ENCODE measurements at regions not wholly inside any gene's neighbourhood (a gene's known extent, or its start where the extent isn't known, plus 50 kb on each side); places are given as distances from the start of the nearest gene placed in this dataset.

DNA sequence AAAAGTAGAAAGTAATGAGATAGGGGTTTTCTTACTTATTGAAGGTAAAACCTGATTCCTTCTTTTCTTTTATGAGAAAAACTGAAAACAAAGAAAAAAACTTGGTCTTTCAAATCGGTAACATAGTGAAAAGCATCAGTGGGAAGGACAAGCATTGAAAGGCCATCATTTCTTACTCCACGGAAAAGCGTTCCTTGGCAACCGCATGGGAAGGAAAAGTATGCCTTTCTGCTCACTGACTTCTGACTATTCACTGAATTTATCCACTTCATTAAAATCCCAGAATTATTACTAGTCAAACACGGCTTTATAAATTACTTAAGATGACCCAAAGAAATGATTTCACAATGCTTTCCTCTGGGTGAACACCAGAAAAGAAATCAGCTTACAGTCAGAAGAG, 646.7 kb downstream of the TLL1 start:
- H3K9me3 Mint-ChIP-seq = peaks cover 29% of the 10 kb centered on the region

DNA sequence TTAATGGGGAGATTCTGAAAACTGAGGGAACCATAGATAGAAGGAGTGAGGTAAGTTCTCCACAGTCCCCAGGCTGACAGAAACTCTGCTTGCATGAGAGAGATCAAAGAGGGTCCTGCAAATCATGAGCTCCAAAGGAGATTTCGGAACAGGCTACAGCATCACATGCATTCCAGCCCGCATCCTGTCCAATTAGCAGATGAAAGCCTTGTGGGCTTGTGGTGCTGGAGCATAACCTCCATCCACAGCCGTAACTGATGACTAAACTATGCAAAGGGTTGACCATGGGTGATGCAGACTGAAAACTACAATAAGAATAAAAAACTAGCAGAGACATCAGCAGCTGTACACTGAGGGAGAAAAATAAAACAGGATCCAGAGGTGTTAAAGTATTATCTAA, 654.5 kb downstream of the TLL1 start:
- Histone ChIP-seq H3K9ac (ENCODE audit: extremely low read depth, low read length, poor library complexity, severe bottlenecking) (no peak overlapping the region), H3K36me3 (ENCODE audit: control insufficient read depth, insufficient read depth, low read length) (no peaks in the 10 kb centered on the region), H3K9me3 (ENCODE audit: control insufficient read depth, low read length) (no peaks in the 10 kb centered on the region), H3K4me3 (ENCODE audit: low read length) (no peak overlapping the region), H3K4me1 (ENCODE audit: control insufficient read depth, insufficient read depth, low read length) (peaks cover 6% of the 10 kb centered on the region), H3K27ac (ENCODE audit: low read depth, low read length) (no peak overlapping the region), H3K27me3 (ENCODE audit: control insufficient read depth, insufficient read depth, low read length, poor library complexity, severe bottlenecking) (no peaks in the 10 kb centered on the region)
- Mint-ChIP-seq H3K27ac (no peak overlapping the region), H3K4me1 (peaks cover 20% of the 10 kb centered on the region), H3K27me3 (ENCODE audit: insufficient read depth) (no peaks in the 10 kb centered on the region), H3K4me3 (no peak overlapping the region), H3K9me3 (peaks cover 4% of the 10 kb centered on the region), H3K36me3 (ENCODE audit: low read depth) (peaks cover under 1% of the 10 kb centered on the region)
- DNase-seq = peak; percentile 48
- WGBS, 2 experiments (ENCODE audit: insufficient coverage in 1 of 2, insufficient read length in 1 of 2) = 52 to 92% methylated on average over 2 to 3 of the region's 3 CpGs
- TF ChIP-seq, protein P1, sequence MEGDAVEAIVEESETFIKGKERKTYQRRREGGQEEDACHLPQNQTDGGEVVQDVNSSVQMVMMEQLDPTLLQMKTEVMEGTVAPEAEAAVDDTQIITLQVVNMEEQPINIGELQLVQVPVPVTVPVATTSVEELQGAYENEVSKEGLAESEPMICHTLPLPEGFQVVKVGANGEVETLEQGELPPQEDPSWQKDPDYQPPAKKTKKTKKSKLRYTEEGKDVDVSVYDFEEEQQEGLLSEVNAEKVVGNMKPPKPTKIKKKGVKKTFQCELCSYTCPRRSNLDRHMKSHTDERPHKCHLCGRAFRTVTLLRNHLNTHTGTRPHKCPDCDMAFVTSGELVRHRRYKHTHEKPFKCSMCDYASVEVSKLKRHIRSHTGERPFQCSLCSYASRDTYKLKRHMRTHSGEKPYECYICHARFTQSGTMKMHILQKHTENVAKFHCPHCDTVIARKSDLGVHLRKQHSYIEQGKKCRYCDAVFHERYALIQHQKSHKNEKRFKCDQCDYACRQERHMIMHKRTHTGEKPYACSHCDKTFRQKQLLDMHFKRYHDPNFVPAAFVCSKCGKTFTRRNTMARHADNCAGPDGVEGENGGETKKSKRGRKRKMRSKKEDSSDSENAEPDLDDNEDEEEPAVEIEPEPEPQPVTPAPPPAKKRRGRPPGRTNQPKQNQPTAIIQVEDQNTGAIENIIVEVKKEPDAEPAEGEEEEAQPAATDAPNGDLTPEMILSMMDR (conservative IDR thresholded peaks at IDR 0.05) = no peak

More for the DNA sequence above, 646.7 kb downstream of the TLL1 start:
- Histone ChIP-seq H3K27ac (ENCODE audit: low read depth, low read length) (peak overlapping the region; percentile 65), H3K4me3 (ENCODE audit: low read length) (no peak overlapping the region), H3K36me3 (ENCODE audit: control insufficient read depth, insufficient read depth, low read length) (no peaks in the 10 kb centered on the region), H3K27me3 (ENCODE audit: control insufficient read depth, insufficient read depth, low read length, poor library complexity, severe bottlenecking) (no peaks in the 10 kb centered on the region), H3K9ac (ENCODE audit: extremely low read depth, low read length, poor library complexity, severe bottlenecking) (no peak overlapping the region), H3K4me1 (ENCODE audit: control insufficient read depth, insufficient read depth, low read length) (peaks cover 5% of the 10 kb centered on the region), H3K9me3 (ENCODE audit: control insufficient read depth, low read length) (peaks cover 8% of the 10 kb centered on the region)
- no peak overlapping the region for H3K4me3 Mint-ChIP-seq
- 70 to 85% methylated on average over 5 of the region's 5 CpGs for WGBS, 2 experiments (ENCODE audit: insufficient coverage in 1 of 2, insufficient read length in 1 of 2)
- no peaks in the 10 kb centered on the region for H3K27me3 Mint-ChIP-seq (ENCODE audit: insufficient read depth)
- H3K36me3 Mint-ChIP-seq (ENCODE audit: low read depth) = peaks cover 16% of the 10 kb centered on the region
- H3K4me1 Mint-ChIP-seq = peaks cover 8% of the 10 kb centered on the region
- TF ChIP-seq, protein P1 (conservative IDR thresholded peaks at IDR 0.05) = no peak
- no peak overlapping the region for H3K27ac Mint-ChIP-seq
- DNase-seq = no peak

DNA sequence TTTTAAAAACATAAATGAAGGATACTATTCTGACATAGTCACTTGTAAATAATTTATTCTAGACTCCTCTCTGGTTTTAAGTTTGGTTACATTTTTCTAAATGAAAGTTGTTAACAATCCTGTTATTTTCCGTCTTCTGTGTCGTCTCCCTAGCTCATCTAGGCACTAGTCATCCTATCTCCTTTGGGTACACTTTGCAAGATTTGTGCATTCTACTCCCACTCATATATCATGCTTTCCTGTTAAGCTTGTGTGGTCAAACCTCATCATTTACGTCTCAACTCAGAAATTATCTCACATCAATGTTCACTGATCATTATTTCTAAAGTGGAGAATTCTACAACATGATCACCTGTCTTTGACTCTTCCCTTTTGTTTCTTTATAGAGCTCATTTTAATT, 658.7 kb downstream of the TLL1 start:
- Mint-ChIP-seq H3K27me3 (ENCODE audit: insufficient read depth) (no peaks in the 10 kb centered on the region), H3K9me3 (peaks cover 11% of the 10 kb centered on the region), H3K4me1 (peaks cover 16% of the 10 kb centered on the region), H3K36me3 (ENCODE audit: low read depth) (no peaks in the 10 kb centered on the region), H3K27ac (no peak overlapping the region), H3K4me3 (no peak overlapping the region)
- TF ChIP-seq, protein P1 (conservative IDR thresholded peaks at IDR 0.05) = no peak
- Histone ChIP-seq H3K27ac (ENCODE audit: low read depth, low read length) (no peak overlapping the region), H3K9ac (ENCODE audit: extremely low read depth, low read length, poor library complexity, severe bottlenecking) (no peak overlapping the region), H3K4me3 (ENCODE audit: low read length) (no peak overlapping the region), H3K9me3 (ENCODE audit: control insufficient read depth, low read length) (peaks cover 16% of the 10 kb centered on the region), H3K36me3 (ENCODE audit: control insufficient read depth, insufficient read depth, low read length) (no peaks in the 10 kb centered on the region), H3K4me1 (ENCODE audit: control insufficient read depth, insufficient read depth, low read length) (peaks cover 6% of the 10 kb centered on the region), H3K27me3 (ENCODE audit: control insufficient read depth, insufficient read depth, low read length, poor library complexity, severe bottlenecking) (no peaks in the 10 kb centered on the region)
- WGBS, 2 experiments (ENCODE audit: insufficient coverage in 1 of 2, insufficient read length in 1 of 2) = 85 to 96% methylated on average over 2 to 3 of the region's 3 CpGs
- no peak for DNase-seq

All from endodermal cell (in vitro differentiated cells).